GM18508 (cell line): ENCODE measurements at regions not wholly inside any gene's neighbourhood (a gene's known extent, or its start where the extent isn't known, plus 50 kb on each side); places are given as distances from the start of the nearest gene placed in this dataset.

Source experiments
- ATAC-seq: cut with Tn5 transposase; IDR thresholded peaks from one replicate; pipeline ENCODE4 v1.9.1; 2021; ENCODE audit warnings: moderate number of reproducible peaks; ENCODE audit not compliant: insufficient read depth, unreplicated experiment

DNA sequence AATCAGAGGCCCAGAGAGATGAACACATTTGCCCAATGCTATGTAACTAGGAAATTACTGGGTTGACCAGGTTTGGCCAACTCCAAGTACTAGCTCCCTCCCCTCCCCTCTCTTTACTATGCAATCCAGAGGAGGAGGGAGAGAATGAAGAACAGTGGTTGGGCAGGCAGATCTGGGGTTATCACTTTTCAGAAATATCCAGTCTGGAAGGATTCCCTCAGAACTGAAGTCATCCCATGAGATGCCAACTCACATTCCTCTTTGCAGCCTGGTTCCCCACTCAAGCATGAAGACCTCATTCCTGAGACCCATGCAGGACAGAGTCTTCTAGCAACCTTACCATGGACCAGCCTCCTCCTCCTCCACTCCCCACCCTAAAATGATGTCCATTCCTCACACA, 201.1 kb downstream of the TLE3 start:
- no peak for ATAC-seq

DNA sequence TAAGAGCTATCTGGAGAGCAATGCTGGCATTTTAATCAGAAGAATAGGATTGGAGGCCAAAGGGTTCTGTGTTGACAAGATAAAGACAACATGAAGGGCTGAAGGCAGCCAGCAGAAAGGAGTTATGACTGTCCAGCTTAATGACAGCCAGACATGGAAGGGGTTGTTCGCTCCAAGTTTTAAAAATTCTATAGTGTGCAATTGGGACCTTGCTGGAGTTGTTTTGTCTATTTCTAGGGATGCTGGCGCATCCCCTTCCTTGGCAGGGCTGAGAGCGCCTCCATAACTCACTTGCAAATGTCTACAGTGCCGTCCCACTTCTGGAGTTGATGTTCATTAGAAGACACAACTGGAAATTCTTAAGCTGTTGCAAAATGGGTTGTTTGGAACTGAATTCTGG, 200.7 kb downstream of the TLE3 start:
- no peak for ATAC-seq

DNA sequence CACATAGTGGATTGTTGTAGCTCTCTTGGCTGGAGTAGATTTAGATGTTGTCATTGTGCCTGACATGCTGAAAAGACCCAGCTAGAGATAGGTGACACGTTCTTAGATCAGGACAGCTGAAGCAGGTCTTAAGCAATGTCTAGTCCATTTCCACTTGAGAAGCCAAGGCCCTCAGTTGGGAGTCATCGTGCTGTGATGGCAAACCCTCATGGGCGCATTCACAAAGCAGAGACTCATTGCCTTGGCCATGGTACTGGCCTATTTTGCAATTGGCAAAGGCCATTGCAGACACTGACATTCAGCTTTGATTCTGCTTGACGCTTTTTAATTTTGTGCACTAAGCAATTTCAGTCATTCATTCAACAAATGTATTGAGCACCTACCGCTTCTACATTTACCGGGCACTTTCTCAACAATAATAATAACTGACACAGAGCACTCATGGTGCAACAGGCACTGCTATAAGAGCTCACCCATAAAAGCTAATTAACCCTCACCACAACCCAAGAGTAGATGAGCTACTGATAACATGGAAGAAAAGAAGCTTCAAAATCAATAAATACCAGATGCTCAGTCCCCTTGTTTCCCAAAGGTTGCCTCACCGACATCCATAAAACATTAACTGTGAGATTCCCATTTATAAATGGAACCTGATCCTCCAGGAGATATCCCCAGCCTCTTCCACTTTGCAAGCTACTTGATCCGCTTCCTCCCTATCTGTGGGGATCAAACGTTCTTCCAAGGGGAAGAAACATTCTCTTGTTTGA, 200.1 kb downstream of the TLE3 start:
- ATAC-seq: no peak

DNA sequence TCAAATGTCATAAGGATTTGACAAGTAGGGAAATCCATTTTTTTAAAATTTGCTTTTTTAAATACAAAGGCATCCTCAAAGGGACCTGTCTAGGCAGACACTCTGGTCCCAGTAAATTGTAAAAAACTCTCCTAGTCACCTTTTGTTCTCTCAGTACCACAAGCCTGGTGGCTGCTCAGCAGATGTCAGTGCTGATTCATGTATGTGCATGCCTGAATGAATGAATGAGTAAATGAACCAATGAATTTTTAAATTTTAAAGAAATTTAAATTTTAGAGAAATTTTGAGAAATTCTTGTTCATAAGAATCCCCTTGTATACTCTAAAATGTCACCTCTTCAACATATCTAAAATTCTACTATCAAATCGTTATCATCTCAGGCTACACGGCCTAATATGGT, 199.5 kb downstream of the TLE3 start:
- ATAC-seq: no peak

DNA sequence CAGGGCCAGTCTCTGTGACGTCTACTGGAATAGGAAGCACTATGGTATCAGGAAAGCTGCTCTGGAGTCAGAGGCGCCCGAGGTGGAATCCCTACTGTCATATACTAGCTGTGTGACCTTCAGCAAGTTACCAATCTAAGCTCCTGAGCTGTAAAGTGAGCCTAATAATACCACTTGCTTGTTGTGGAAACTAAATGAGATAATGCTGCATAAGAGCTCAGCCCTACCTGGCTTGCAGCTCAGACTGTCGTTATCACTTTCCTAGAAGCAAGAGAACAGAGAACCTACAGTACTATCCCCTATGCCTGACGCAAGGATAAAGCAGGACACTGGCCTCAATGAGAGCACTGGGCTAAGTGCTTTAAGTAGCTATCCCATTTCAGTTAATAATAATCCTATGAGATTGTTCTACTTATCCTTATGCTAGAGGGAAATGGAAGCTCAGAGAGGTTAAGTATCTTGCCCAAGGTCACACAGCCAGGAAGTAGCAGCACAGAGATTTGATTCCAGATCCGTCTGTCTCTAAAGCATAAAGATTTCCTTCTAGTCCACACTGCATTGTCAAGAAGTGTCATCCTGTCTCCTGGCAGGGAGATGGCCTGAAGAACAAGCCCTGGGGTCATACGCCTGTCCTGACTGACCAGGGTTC, 195.2 kb downstream of the TLE3 start:
- no peak for ATAC-seq

DNA sequence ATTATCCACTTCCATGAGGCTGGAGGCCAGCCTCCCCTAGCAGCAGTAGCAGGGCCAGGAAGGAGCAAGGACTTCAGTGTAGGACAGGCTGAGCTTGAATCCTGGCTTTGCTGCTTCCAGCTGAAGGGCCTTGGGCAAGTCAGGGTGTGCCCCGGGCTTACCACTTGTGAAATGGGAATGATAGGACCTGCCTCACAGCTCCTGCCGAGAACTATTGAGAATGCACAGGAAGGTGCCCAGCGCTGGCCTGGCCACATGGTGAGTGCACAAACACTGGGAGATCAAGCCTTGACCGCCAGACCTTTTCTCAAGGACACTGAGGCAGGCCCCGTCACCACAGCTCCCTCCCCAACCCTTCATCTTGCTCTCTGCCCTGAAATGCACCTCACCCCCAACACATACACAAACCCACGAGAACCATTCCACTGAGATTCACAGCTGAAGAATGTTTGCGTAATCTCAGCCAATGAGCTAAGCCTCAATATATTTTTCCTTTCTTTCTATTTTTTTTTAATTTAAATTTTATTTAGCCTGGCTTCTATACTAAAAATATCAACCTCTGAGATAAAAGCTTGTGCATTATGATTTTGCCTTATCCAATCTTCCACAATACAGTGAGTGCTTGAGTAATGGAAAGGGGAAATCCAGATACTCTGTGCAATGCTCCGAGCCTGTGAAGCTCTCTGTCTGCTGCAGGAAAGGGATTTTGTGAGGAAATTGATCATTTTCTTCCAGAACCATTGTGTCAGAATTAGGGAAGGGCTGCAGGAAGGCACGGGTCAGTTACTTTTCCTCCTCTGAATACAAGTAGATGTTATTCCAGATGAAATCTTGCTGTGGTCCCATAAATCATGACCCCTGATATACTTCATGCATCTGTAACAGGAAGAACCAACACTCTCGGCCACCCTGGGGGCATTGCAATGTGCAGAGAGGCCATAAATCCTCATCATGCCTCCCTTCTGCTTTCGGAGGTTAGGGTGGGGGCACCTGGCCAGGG, 193.9 kb downstream of the TLE3 start:
- no peak for ATAC-seq

DNA sequence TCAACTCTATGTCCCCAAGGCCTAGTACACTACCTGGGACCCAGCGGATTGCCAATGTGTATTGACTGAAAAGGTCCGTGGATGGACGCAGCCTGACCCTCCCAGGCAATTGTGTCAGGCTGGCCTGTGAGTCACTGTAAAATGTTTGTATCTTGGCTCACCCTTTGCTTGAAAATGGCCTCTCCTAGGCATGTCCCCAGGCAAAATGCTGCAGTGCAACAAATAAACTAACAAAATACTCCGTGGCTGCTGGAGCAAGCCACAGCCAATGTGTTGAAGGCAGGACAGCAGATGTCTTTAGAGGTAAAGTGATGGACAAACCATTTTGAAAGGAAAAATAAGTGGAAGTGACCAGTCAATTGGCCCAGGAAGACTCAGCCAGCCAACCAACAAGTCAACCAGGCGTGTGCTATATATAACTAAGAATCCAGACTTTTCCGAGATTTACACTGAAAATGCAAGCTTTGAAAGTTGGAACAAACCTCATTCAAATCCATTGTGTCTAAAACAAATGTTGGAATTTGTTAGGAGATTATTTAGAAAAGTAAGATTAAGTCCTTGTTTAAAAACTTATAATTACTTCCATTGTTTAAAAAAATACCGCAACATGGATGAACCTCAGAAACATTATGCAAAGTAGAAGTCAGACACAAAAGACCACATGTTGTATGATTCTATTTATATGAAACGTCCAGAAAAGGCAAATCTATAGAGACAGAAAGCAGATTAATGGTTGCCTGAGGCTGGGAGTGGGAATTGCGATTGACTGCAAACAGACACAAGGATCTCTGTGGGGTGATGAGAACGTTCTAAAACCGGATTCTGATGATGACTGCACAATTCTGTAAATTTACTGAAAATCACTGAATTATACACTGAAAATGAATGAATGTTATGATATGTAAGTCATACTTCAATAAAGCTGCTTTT, 191.2 kb downstream of the TLE3 start:
- no peak for ATAC-seq

DNA sequence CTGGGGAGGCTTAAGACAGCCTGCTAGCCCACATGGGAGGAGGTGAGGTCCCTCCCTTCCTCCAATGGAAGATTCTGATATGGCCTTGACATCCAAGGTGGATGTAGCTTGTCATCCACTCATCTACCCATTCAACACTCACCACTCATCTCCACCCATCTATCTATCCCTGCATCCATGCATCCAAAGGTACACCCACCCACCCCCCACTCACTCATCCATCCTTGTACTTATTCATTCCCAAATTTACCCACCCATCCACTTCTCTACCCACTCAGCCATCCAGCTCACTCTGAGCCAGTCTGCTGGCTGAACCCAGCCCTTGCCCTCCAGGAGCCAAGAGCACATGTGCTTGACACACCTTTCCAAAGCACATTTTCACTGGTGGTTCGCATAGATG, 189.7 kb downstream of the TLE3 start:
- ATAC-seq: no peak

DNA sequence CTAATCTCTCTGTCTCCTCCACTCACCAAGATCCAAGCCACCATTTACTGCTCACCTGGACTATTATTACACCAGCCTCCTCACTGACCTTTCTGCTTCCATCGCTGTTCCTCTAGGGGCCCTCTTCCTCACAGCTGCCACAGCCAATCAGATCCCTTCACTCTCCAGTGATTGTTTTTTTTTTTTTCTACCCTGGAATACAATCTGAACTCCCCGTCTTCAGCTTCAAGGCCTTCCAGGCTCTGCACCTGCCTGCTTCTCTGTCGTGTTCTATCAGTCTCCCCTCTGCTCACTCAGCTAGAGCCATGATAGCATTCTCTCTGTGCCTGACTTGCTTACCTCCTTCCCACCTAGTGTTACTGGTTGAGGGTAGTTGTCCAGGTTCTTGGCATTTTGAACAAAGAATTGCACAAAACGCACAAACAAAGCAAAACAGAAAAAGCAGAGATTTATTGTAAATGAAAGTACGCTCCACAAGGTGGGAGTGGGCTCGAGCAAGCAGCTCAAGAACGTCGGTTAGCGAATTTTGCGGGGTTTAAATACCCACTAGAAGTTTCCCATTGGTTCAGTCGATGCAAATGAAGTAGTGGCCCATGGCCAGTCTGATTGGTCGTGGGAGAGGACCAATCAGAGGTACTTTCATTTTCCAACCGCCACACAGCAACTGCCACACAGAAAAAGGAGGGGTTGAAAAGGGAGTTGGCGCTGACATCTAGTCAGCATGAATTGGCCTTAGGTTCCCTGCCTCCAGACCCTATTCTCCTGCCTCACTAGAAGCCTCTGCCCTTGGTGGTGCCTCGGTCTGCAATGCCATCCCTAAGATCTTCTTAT, 188.9 kb downstream of the TLE3 start:
- no peak for ATAC-seq

DNA sequence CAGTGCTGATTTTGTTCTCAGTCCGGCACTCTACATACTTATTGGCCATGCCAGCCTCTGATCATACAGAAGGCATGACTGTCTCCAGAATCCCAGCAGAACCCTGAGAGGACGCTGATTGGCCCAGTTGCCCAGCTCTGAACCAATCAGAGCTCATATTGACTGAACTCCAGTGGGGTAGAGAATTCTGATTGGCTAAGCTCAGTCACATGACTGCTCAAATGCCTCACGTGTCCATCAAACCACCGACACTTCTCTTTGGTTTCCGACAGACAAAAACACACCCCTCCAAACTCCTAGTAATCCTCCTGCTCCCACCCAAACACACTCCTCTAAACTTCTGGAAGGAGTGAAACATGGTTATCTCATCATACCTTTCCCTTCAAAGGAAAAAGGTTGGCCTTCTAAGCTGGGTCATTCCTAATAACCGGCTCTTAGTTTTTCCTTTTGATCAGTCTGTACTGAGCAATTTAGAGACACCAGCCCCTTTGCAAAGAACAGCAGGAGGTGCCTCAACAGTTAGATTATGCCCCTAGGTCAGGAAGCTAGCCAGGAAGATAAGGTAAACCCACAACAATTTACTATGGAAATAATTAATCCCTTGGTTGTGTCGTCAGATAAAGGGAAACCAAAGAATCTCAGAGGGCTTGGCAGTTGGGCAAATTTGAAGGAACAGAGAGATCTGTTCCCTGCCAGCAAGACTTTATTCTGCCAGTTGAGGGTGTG, 187.8 kb downstream of the TLE3 start:
- no peak for ATAC-seq

DNA sequence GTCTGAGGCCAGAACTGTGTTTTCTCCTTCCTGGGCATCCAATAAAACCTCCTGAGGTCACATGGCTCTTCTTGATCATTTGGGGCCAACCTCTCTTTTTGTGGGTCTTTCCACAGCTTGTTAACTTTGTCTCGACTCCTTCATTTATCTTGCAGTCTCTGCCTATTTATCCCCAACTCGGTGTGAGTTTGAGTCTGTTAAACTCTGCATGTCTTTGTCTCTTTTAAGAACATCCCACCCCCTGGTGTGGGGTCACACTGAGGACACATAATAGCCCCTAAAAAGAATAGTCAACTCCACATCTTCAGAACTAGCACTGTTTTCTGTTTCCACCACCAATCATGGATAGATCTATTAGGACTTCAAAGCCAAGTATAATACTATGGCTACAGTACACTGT, 187.2 kb downstream of the TLE3 start:
- no peak for ATAC-seq

DNA sequence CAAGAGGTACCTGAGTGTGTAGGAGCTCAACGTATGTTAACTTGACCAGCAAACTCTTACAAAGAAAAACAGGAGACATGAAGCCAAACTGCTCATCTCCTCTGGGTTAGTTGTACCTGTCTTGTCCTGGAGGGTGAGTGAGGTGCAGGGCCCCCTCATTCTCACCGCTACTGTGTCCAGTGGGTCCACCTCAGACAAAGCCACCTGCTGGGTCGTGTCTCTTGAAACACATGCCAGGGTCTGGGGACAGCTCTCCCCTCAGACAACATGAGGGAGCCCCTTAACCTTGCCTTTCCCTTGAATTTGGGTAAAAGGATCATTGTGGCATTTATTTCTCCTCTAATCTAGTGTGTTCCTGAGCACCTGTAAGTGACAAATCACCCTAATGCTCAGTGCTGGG, 185.6 kb downstream of the TLE3 start:
- no peak for ATAC-seq

DNA sequence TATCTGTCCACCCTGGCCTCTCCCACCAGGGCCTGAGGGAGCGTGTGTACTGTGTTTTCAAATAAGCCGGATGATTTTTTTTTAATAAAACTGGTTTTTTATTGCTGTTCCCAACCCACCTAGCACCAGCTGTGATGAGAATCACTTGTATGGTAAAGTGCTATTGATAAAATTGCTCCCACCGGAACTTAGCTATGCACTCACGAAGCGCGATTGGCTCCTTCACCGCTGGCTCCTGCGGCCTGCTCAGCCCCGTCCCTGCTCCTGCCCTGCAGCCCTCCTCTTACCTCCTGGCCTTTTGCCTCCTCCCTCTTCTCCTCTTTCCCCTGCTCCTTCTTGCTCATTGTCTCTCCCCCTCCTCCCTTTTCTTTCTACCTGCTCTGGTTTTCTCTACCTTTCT, 183.7 kb downstream of the TLE3 start:
- no peak for ATAC-seq

DNA sequence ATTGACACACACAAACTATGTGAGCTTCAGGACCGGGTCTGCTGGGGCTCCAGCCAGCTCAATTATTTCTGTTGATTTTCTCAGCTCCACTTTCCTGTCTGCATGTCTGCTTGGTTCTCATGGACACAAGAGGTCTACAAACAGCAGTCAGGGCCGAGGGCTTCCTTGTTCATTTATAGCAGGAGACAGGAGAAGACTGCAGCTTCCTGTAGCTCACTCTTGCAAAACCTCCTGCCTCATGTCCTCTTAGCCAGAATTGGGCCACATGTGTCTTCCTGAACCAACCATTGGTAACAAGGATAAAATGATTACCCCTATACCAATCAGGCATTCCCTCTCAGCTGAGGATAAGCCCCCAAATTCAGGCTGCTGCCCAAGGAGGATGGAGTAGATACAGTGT, 182.8 kb downstream of the TLE3 start:
- ATAC-seq: no peak

DNA sequence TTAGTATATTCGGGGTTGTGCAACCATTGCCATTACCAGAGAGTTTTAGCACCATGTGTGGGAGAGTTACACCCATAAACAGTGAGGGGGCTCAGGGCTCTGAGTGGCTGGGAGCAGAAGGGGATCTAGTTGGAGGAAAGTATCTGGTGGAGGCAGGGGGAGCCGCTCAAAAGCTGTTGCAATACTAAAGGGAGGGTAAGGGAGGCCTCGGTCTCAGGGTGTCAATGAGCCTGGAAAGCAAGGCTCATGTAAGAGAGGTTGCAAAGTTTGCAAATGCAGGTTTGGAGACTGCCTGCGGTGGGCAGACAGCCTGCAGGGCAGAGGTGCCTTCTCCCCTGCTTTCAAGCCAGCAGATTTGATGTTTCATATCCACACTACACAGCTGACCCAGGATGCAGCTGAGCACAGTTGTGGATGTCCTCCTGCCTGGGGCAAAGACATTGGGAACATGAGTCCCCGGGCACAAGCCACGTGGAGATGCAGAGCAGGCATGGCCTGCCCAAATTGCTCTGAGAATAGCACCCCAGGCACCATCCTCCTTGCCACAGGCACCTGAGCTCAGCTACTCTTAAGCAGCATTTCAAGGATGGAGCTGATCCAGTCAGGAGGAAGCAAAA, 181.4 kb downstream of the TLE3 start:
- ATAC-seq: no peak

DNA sequence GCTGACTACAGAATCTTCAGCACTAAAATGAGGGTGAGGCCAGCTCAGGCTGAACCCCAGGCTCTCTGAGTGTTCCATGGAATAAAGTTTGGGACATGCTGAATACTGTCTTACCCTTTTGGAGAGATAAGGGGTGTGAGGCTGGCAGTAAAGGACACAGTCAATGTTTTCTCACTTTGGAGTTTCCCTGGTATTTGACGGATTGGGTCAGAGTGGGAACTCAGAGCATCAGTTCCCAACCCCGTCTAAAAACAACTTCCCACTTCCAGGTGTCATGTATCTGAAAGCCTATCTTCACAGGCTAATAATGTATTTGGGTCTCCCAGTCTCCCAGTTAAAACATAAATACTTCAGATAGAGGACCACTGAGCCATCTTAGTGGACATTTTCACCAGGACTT, 180.7 kb downstream of the TLE3 start:
- ATAC-seq: no peak

DNA sequence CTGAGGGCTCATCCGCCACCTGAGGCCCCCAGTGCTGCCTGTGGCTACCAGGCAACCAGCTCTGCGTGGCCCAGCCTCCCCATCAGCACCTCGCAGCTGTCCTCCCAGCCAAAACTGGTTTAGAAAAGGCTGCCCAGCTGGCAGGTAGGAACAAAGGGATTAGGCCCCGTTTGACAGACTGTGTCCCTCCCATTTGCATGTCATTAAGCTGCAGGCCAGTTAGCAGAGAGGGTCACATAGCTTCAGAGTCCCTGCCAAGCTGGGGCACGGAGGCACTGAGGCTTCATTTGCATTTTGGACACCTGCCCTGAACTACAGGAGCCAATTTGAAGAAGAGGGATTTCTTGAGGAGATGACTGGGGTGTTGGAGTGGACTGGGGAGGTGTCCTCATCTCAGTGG, 177.9 kb downstream of the TLE3 start:
- ATAC-seq: no peak

DNA sequence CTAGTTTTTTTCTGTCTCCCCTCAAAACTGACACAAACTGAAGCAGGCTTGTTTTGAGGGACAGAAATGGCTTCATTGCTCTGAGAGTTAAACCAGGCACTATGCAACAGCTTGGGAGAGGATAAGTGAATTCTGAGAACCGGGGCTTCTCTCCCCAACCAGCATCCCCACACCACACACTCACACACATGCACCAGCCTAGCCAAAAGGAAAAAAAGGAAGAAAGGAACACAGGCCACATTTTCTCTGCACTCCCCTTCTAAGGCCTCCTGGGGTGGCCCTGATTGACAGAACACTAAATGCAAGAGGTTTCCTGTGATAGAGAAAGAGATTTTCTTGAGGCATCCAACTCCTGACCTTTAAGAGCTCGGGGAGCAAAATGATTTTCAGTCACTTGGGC, 177.5 kb downstream of the TLE3 start:
- no peak for ATAC-seq
